NB4 (cell line): ENCODE measurements at regions not wholly inside any gene's neighbourhood (a gene's known extent, or its start where the extent isn't known, plus 50 kb on each side); places are given as distances from the start of the nearest gene placed in this dataset.

ENCODE experiments used
- CTCF ChIP-seq: IDR thresholded peaks from one replicate; pipeline ENCODE4 v1.5.1; 2012; ENCODE audit warnings: low read depth, low read length
- MYC ChIP-seq: IDR thresholded peaks from 2 replicates; pipeline ENCODE4 v1.6.1; 2011; ENCODE audit warnings: low read depth, low read length
- POLR2A ChIP-seq: IDR thresholded peaks from 2 replicates; pipeline ENCODE4 v1.6.1; 2011; ENCODE audit warnings: mild to moderate bottlenecking; ENCODE audit not compliant: insufficient read length; ENCODE audit errors: extremely low read depth
- TF ChIP-seq, protein P1 (sequence below): IDR thresholded peaks from 2 replicates; pipeline ENCODE4 v1.6.1; 2011; ENCODE audit warnings: low read depth, low read length

GRCh38 chr16:73737637-73738036 is 559.0 kb upstream of the PSMD7 start:
- TF ChIP-seq CTCF (no peak), POLR2A (no peak), MYC (no peak)
- TF ChIP-seq, protein P1, sequence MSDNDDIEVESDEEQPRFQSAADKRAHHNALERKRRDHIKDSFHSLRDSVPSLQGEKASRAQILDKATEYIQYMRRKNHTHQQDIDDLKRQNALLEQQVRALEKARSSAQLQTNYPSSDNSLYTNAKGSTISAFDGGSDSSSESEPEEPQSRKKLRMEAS, result no peak
